HG02678 (cell line): ENCODE measurements at regions not wholly inside any gene's neighbourhood (a gene's known extent, or its start where the extent isn't known, plus 50 kb on each side); places are given as distances from the start of the nearest gene placed in this dataset.

Experiments used
- ATAC-seq: cut with Tn5 transposase; IDR thresholded peaks from one replicate; pipeline ENCODE4 v1.9.1; 2021; ENCODE audit warnings: mild to moderate bottlenecking, moderate library complexity; ENCODE audit not compliant: unreplicated experiment

DNA sequence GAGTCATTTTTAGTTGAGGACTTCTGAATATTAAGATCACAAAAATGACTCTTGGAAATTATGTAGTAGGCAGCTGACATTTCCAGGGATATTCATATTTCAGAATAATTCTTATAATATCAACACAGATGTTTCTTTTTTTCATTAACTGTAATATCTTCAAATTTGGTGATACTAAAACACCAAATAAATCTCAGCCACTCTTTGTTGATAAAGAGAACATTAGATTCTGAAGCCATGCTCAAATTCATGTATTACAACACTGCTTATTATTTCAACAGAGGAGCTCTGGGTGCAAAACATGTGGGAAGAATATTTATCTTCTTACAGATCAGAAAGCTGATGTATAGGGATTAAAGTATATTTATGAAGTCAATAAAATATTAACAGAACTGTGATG lies 355.4 kb downstream of the CRPPA start:
- ATAC-seq: no peak

DNA sequence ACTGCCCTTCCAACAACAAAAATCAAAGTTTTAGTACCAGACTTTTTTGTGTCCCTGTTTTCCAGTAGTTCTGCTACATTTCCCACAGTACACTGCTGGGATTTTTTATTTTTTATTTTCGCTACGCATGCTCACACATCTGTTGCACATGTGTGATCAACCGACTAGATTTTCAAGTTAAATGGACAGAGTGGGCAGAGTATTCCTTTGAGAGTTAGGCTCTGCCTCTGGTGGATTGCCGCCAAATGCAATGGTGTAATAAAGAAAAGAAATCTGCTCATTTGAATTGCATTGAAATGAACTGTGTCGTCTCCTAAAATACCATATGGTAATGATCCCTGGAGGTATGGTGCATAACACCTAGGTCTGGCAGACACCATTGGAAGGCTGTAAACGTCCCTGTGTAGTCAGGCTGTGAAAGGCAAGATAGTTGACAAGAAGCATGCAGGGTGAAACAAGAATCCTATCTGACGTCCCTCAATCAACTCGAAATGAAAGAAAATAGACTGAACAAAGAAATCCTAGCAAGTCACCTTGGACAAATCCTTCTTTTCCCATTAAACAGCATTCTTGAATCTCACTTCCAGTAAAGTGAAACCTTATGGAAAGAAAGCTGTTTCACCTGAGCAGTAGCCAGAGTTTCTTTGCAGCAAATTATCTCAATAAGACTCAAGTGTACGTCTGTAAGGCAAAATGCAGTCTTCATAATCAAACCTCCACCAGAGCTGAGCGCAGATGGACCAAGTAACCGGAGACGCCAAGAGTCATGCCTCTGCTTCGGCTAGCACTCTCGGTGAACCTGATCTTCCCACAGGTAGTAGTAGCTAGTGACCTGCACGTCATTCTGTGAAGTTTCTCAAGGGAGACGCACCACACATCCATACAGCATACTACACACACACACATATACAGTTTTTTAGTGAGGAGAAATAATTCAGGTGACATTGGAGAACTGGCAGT lies 357.3 kb downstream of the CRPPA start:
- no peak for ATAC-seq

DNA sequence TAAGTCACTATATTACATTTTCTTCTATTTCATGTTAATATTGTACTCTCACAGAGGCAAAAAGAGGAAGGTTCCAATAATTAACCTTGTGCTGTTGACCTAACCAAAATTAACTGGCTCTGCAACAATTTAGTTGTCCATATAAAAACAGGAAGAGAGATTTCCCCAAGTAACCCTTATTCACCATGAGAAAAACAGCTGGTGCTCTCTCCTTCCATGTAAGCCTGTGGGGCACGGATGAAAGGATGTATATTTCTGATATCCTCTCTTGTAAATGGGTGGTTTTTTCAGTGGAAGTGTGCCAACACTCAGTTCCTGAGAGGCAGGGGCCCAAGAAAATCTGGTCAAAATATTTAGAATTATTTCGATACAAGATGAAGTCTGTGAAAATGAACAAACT lies 358.1 kb downstream of the CRPPA start:
- ATAC-seq: no peak

DNA sequence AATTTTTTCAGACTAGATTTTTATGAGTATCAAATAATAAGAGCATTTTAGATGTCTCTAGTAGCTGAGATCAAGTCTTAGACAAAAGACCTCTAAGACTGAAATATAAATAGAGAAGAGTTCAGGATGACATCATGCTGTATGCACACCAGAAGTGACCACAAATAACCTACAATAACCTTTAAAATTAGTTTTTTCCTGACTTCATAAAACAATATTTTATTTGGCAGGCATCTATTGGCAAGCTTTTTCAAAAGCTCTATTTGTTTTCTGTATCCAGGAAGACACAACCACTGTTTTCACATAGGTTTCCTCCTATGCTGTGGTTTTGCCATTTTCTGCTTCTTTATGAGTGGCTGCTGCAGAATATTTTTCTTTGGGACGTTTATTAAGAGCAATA lies 359.1 kb downstream of the CRPPA start:
- no peak for ATAC-seq

DNA sequence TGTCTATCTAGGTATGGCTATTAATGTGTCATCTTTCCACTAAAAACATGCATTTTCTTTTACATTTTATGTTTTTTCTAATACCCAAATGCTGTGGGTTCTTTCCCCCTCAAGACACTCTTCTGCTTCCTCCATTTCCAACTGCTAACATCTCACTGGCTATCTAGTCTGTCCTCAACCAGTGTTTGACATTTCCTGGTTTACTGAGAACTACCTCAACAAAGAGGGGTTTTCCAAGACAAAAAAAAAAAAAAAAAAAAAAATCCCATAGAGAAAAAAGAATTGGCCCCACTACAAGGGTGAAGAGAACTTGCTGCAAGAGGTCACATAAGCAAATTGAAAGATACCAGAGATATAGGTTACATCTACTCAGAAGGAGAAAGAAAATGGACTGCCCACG lies 359.7 kb downstream of the CRPPA start:
- ATAC-seq: no peak

DNA sequence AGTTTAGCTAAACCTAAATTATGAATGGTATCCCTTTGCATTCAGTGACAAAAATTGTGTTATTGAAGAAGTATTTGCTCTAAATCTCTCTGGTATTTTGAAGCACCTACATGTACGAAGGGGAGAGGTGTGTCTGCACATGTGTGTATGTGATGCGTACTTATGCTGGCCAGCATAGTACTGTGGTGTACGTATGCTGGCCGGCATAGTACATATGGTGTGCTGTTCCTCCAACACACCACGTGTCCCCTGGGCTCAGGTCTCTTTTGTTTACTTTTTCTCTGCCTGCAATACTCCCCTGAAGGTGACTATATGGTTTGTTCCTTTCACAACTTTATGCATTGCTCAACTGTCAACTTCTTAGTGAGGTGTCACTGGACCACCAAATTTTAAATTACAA lies 360.3 kb downstream of the CRPPA start:
- no peak for ATAC-seq

DNA sequence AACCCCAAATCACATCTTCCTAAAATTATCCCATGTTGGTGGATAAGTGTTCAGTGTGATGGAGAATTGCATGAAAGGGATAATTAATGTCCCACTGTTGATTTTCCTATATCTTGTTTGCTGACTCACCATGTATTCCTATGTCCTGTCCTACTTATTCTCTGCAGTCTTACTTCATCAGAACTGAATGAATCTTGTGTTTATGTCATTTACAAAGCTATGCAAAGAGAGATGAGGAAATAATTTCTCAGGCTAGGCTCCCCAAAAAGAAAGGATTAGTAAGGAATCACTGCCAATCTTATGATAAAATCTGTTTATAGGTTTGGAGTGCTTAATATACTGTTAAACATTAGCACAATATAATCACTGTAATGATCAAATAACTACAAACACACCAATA lies 360.8 kb downstream of the CRPPA start:
- ATAC-seq: no peak

DNA sequence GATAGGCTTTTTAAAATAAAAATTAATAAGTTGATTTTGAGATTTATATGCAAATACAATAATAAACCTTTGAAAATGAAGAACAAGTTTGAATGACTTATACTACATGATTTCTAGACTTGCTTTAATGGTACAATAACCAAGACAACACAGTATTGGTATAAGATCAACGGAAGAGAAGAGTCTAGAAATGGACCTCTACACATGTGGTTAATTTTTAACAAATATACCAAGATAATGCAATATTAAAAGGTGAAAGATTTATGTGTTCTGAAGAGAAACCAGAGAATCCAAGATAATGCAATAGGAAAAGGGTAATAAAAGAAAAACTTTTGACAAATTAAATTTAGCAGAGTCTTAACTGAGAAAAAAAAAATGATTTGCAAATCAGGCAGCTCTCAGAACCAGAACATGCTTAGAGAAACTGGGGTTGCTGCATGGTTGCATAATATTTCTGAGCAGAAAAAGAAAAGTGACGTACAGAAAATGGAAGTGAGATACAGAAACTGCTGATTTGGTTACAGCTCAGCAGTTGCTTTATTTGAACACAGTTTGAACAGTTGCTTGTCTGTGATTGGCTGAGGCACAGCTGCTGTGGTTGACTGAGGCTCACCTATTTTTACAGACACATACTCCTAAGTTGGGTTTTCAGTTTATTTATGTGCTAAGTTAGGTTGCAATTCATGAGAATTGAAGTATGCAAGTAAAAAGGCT lies 365.9 kb downstream of the CRPPA start:
- ATAC-seq: peak; percentile 81

DNA sequence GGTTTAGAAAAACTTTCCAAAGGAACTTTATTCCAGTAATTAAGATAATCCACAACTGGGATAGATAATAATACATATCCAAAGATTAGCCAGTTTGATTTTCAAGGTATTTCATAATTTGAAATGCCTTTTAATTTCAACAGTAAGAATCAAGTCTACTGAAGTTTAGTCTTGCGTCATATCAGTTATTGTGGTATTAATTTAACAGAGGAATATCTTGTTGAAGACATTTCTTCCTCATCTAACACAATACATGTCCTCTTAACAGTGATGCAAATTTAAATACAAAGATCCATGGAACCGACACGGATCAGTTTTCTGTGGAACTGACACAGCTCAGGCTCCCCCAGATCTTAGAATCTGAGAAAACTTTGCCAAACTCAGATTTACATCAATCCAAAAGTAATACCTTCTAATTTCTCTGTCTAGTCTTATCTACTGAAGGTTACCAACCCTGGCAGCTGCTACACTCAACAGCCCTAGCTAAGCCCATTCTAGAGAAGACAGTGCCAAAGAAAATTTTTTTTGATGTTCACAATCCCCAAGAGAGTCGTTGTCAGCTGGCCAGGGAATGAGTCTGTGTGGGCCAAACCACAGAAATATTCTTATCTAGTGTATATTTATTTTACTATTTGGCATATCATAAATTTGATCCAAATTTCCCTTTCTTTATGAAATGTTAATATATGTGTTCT lies 365.2 kb upstream of the MEOX2 start:
- ATAC-seq: no peak

DNA sequence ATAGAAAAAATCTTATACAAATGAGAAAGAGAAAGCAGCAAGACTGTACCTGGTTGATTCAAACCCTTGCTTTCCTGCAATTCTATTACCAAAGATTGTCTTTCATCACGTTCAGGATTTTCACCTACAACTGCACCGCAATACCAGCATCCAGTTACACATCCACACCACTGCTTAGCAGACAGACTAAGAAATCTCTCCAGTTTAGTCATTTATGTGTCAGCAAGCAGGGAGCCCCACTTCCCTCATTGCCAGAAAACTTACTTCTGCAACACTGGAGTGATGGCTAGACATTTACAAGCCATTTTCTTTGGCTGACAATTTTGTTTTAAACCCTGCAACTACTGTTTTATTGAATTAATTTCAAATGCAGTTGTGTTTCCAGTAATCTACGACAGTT lies 359.6 kb upstream of the MEOX2 start:
- ATAC-seq: no peak

DNA sequence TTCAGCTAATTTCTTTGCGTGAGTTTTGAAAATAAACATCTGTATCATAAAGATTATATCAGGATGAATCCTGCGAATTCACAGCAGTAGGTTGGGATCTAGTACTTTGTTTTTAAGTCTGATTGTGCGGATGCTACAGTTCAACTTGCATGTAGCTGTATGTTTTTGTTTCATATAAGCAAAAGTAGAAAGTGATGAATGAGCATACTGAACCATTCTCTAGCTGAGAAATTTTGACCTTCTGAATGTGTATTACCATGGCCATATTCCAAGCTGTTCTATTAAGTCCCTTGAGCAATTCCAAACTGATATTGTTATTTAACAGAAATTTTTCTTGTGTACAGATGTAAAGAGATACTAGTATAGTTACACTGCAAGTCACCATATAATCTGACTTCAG lies 358.8 kb upstream of the MEOX2 start:
- no peak for ATAC-seq

DNA sequence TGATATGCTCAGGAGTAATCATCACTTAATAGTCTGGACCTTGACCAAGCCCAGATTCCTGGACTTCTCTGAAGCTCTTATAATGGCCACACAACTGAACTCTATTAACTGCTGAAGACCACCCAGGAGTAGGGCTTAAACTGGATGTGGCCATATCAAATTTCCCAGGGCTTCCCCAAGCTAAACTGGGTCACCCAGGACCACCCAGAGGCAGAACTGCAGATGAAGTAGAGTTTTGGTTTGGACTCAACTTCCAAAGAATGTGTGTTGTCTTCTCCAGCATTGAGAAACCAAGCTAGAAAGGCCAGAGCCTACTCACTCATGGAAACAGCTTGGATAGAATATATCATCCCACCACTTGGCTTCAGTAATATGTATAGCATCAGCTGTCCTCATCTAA lies 358.2 kb upstream of the MEOX2 start:
- ATAC-seq: no peak

DNA sequence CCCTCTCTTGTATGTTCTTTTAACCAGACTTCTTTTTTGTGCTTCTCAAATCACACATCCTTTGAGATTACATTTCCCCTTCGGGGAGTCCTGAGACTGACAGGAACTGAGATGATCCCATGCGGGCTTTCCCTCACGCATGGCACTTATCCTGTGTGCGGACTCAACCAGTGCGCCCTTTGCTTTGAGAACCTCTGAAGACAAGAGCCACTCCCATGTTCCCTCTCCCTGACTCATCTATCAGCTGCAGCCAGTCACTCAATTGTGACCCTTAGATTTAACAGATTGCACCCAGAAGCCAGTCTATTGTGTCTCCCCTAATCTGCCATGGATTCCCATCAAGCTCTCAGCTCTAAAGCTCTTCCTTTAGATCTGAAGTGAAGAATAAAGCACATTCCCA lies 353.9 kb upstream of the MEOX2 start:
- no peak for ATAC-seq

DNA sequence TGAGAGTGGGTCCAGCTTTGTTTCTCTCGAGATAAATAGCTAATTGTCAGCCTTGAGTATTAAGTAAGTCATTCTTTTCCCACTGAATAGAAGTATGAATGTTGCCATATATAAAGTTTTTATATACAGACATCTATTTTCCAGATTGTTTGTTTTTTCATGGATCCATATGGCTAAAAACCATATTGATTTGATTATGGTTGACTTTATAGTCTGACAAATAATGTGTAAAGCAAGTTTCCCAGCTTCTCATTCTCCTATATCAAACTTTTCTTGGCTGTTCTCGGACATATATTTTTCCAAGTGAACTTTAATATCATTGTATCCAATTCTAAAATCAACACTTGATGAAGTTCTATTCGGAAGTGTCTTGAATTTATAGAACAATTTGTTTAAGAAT lies 352.4 kb upstream of the MEOX2 start:
- ATAC-seq: no peak

DNA sequence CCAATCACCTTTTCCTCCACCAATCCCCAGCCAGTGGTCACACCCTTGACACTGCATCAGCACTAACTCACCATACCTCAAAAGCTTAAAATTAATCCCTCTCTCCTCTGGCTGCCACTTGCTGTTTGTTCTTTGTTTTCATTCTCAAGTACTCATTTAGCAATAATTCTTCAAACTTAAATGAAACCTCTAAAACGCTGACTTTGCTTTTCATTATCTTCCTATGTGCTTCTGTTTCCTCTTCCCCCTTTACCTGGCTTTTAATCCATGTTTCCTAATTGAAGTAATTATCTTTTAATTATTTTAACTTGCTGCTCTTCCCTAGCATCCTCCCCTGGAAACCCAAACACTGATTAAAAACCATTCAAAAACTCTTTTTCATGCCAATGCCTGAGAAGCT lies 348.9 kb upstream of the MEOX2 start:
- ATAC-seq: no peak

DNA sequence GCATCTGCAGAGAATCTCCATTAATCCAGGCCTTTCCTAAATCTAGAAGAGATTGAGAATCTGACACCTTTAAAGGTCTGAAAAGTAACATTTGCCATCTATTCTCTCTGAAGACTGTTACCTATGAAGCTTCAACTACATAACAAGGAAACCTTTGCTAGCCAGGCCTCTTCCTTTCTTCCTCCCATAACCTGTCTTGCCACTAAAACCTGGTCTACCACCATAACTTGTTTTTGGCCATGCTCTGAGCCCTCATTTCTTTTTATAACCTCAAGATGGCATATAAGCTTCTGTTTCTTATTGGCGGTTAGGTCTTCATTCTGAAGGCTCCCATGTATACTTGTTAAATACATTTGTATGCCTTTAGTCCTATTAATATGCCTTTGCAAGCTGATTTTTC lies 348.4 kb upstream of the MEOX2 start:
- no peak for ATAC-seq

DNA sequence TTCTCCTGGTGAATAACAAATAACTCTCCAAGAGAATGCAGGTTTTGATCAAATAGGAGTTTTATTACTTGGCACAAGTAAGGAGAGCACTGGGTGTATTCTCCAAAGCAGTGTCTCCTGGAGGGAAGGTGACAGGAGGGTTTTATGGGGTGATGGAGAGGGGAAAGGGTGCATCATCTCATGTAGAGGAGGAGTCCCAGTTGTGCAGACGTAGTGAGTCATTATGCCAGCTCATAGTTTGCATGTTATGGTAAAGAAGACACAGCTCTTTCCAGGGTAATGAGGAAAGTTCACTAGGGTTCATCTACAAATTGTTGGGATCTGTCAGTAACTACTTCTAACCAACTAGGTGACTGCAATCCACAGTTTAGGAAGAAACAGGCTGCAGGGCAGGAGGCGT lies 347.9 kb upstream of the MEOX2 start:
- ATAC-seq: no peak

DNA sequence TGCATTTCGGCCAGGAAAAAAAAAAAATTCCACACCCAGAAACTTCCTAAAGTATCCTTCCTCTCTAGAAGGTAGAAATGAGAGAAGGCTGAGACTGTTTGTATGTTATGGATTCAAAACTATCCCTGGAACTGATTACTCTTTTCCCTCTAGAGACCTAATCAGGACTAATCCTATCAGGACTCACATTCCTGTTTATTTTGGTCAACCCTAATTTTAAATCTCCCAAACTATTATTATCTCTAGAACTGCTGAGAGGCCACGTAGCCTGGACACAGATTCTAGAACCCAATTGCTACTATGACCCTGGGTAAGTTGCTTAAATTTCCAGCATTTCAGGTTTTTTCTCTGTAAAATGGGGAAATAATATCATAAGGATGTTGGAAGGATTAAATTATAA lies 346.8 kb upstream of the MEOX2 start:
- no peak for ATAC-seq

DNA sequence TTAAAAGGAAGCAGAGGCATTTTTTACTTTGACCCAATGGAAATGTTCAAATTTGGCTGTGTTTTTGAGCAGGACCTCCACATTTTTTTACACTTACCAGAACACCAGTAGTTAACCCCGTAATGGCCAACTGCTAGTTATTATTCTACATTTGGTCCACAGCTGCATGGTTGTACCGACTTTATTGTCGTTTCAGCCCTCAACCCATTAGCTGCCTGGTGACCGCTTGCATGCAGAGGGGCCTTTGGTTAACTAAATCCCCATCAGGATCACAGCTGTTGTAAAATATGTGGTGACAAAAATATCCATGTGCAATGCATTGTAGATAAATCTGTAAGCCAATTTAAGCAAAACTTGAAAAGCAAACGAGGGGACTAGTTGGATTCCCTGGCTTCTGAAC lies 342.2 kb upstream of the MEOX2 start:
- ATAC-seq: no peak

DNA sequence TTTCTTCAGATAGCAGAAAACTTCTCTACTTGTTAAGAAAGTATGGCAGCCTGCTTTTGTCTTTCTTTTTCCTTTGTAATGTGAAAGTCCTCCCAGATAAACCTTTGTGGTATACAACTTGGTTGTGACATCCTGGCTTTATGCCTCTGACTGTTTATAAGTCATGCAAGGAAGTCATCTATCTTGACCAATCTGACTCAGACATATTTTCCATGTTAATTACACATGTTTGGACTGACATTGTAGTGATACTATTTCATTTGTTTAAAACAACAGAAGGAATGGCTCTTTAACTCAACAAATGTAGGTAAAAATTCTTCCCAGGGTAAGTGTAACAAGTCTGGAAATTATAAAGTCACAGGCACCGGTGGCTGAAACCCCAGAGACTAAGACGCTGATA lies 341.6 kb upstream of the MEOX2 start:
- ATAC-seq: no peak

DNA sequence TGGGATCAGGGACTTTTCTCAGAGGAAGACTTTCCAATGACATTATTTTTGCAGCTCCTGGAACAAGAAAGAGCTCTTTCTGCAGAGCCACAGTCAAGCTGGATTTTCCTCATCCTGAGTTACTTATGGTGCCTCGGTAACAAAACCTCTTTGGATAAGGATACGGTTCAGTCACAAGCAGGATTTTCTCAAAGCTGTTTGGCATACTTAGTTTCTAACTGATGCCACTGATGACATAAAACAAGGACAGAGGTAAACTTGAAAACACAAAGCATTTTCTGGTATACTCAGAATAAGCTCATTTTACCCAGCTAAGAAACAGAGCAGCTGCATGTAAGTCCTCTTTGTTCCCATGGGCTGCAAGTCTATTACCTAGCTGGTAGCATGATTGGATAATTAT lies 340.9 kb upstream of the MEOX2 start:
- ATAC-seq: no peak
